ENCODE measurements at regions not wholly inside any gene's neighbourhood (a gene's known extent, or its start where the extent isn't known, plus 50 kb on each side); places are given as distances from the start of the nearest gene placed in this dataset.

DNA sequence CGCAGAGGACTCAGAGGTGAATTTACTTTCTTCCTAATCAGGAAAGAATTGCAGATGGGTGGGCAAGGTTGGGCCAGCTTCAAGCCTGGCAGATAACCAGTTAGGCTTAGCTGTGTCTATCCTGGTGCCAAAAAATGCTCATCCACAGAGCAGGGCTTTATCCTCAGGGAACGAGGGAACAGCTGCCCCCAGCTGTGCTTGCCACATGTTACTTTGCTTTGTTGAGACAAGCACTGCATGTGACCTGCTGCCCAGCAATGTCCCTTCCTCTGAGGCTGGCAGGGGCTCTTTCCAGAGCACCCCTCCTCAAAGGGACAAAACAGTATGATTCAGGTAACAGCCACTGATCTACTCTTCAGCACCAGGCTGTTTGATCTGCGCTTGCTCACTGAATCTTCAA, 505.1 kb upstream of the USP24 start:
- TF ChIP-seq POLR2AphosphoS5 (IDR thresholded peaks at IDR 0.05; ENCODE audit: low read depth), result no peak
- TF ChIP-seq, protein P1, sequence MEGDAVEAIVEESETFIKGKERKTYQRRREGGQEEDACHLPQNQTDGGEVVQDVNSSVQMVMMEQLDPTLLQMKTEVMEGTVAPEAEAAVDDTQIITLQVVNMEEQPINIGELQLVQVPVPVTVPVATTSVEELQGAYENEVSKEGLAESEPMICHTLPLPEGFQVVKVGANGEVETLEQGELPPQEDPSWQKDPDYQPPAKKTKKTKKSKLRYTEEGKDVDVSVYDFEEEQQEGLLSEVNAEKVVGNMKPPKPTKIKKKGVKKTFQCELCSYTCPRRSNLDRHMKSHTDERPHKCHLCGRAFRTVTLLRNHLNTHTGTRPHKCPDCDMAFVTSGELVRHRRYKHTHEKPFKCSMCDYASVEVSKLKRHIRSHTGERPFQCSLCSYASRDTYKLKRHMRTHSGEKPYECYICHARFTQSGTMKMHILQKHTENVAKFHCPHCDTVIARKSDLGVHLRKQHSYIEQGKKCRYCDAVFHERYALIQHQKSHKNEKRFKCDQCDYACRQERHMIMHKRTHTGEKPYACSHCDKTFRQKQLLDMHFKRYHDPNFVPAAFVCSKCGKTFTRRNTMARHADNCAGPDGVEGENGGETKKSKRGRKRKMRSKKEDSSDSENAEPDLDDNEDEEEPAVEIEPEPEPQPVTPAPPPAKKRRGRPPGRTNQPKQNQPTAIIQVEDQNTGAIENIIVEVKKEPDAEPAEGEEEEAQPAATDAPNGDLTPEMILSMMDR (IDR thresholded peaks at IDR 0.05; ENCODE audit: insufficient read depth, low read length), result no peak
- no peak for TF ChIP-seq GABPA (IDR thresholded peaks at IDR 0.05; ENCODE audit: low read depth)
- TF ChIP-seq SPI1 (IDR thresholded peaks at IDR 0.05; ENCODE audit: borderline replicate concordance, low read depth), result no peak
- TF ChIP-seq, protein P2, sequence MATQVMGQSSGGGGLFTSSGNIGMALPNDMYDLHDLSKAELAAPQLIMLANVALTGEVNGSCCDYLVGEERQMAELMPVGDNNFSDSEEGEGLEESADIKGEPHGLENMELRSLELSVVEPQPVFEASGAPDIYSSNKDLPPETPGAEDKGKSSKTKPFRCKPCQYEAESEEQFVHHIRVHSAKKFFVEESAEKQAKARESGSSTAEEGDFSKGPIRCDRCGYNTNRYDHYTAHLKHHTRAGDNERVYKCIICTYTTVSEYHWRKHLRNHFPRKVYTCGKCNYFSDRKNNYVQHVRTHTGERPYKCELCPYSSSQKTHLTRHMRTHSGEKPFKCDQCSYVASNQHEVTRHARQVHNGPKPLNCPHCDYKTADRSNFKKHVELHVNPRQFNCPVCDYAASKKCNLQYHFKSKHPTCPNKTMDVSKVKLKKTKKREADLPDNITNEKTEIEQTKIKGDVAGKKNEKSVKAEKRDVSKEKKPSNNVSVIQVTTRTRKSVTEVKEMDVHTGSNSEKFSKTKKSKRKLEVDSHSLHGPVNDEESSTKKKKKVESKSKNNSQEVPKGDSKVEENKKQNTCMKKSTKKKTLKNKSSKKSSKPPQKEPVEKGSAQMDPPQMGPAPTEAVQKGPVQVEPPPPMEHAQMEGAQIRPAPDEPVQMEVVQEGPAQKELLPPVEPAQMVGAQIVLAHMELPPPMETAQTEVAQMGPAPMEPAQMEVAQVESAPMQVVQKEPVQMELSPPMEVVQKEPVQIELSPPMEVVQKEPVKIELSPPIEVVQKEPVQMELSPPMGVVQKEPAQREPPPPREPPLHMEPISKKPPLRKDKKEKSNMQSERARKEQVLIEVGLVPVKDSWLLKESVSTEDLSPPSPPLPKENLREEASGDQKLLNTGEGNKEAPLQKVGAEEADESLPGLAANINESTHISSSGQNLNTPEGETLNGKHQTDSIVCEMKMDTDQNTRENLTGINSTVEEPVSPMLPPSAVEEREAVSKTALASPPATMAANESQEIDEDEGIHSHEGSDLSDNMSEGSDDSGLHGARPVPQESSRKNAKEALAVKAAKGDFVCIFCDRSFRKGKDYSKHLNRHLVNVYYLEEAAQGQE (IDR thresholded peaks at IDR 0.05; ENCODE audit: insufficient replicate concordance, low read depth), result no peak
